ENCODE measurements at regions not wholly inside any gene's neighbourhood (a gene's known extent, or its start where the extent isn't known, plus 50 kb on each side); places are given as distances from the start of the nearest gene placed in this dataset.

GRCh38 chr3:21859124-21860081 lies 108.4 kb upstream of the ZNF385D start (continued):
- TF ChIP-seq FIP1L1 (IDR thresholded peaks at IDR 0.05; ENCODE audit: borderline replicate concordance, insufficient read depth, low read depth, low read length) (no peak), ZBTB7A (CRISPR knock-in tag; IDR thresholded peaks at IDR 0.05) (no peak), NFIB (CRISPR knock-in tag; IDR thresholded peaks at IDR 0.05; ENCODE audit: borderline replicate concordance) (no peak), NR1H2 (CRISPR knock-in tag; IDR thresholded peaks at IDR 0.05; ENCODE audit: borderline replicate concordance, low read depth) (no peak), ZNF318 (CRISPR knock-in tag; IDR thresholded peaks at IDR 0.05) (no peak), EP300 (IDR thresholded peaks at IDR 0.05; ENCODE audit: low read depth in 2 of 2, low read length in 2 of 2) (no peak), EP300 (CRISPR knock-in tag; IDR thresholded peaks at IDR 0.05; ENCODE audit: borderline replicate concordance) (no peak), NAIF1 (CRISPR knock-in tag; IDR thresholded peaks at IDR 0.05; ENCODE audit: borderline replicate concordance) (no peak), ZNF431 (CRISPR knock-in tag; IDR thresholded peaks at IDR 0.05; ENCODE audit: borderline replicate concordance, low read depth) (no peak), SP140L (CRISPR knock-in tag; IDR thresholded peaks at IDR 0.05; ENCODE audit: borderline replicate concordance) (no peak), MATR3 (CRISPR knock-in tag; IDR thresholded peaks at IDR 0.05) (no peak), NR2C2 (CRISPR knock-in tag; IDR thresholded peaks at IDR 0.05; ENCODE audit: borderline replicate concordance) (no peak), ZNF543 (CRISPR knock-in tag; IDR thresholded peaks at IDR 0.05) (no peak), ZNF800 (CRISPR knock-in tag; IDR thresholded peaks at IDR 0.05) (no peak), ZNF362 (CRISPR knock-in tag; IDR thresholded peaks at IDR 0.05; ENCODE audit: borderline replicate concordance) (no peak), ZNF761 (CRISPR knock-in tag; conservative IDR thresholded peaks at IDR 0.05) (no peak)

Measured in HepG2 (cell line).